CD1c-positive myeloid dendritic cell (primary cell): ENCODE measurements at regions not wholly inside any gene's neighbourhood (a gene's known extent, or its start where the extent isn't known, plus 50 kb on each side); places are given as distances from the start of the nearest gene placed in this dataset.

Source experiments
- DNase-seq: peaks from one replicate; pipeline ENCODE4 v3.0.0-alpha.2; 2016; ENCODE audit errors: extremely low spot score

DNA sequence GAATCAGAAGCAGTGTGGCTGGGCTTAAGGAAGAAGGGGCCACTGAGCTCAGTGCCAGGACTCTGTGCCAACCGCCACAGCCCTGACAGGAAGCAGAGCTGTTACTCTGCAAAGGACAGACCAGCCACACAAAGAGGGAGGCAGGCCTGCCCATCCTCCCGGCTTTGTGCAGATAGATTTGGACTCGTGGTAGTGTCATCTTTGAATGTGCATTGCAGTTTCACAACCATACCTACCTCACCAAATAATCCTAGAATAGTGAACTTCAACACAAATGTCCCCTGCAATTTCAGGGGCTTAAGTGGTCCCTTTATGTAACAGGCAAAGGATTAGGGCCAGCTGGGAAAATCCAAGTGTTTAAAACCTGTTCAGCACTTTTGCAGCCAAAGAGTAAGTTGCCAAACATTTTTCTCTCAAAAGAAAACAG is 55.1 kb upstream of the CLDN10 start:
- no peak for DNase-seq

DNA sequence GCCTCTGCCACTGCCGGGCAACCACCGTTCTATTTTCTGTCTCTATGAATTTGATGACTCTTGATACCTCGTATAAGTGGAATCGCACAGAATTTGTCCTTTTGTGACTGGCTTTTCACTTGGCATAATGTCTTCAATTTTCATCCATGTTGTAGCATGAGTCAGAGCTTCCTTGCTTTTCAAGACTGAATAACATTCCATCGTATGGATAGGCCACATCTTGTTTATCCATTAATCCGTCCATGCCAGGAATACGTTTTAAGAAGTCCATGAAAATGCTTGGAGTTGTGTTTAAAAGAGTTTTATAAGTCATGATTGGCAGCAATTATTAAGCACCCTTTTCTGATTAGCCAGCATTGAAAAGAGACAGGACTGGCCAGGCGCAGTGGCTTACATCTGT is 53.6 kb upstream of the CLDN10 start:
- no peak for DNase-seq

GRCh38 chr13:95499811-95500712 is 52.5 kb upstream of the CLDN10 start:
- DNase-seq = no peak

- no peak for DNase-seq
Measured at GRCh38 chr13:95502216-95502615, 50.3 kb upstream of the CLDN10 start.
